SK-N-SH (cell line): ENCODE measurements at regions not wholly inside any gene's neighbourhood (a gene's known extent, or its start where the extent isn't known, plus 50 kb on each side); places are given as distances from the start of the nearest gene placed in this dataset.

Experiments
- EZH2phosphoT487 ChIP-seq: fragments of 200-600 bp; sonication (generic); IDR thresholded peaks from 2 replicates; pipeline ENCODE4 v1.6.1; 2017; ENCODE audit warnings: low read depth, mixed run types, mild to moderate bottlenecking, antibody characterized with exemption, moderate library complexity, borderline replicate concordance
- FOXJ3 ChIP-seq: sonication (generic); formaldehyde crosslinking; IDR thresholded peaks from 2 replicates; pipeline ENCODE4 v1.5.1; 2020; ENCODE audit warnings: mild to moderate bottlenecking, missing genetic modification reagents
- GABPA ChIP-seq: IDR thresholded peaks from 2 replicates; pipeline ENCODE4 v1.4.0; 2012; ENCODE audit warnings: low read depth, mild to moderate bottlenecking
- JUND ChIP-seq: IDR thresholded peaks from 2 replicates; pipeline ENCODE4 v1.4.0; 2012
- MEF2A ChIP-seq: IDR thresholded peaks from 2 replicates; pipeline ENCODE4 v1.4.0; 2012; ENCODE audit warnings: low read depth, borderline replicate concordance
- MXI1 ChIP-seq: IDR thresholded peaks from 2 replicates; pipeline ENCODE4 v1.6.1; 2012; ENCODE audit warnings: mild to moderate bottlenecking, low read depth, low read length, improper control_type of control experiment
- POLR2AphosphoS5 ChIP-seq: IDR thresholded peaks from 2 replicates; pipeline ENCODE4 v1.6.1; 2012; ENCODE audit warnings: low read depth, low read length
- RCOR1 ChIP-seq: fragments of 150-350 bp; IDR thresholded peaks from 2 replicates; pipeline ENCODE4 v1.6.1; 2017; ENCODE audit warnings: antibody characterized with exemption, low read length
- RFX5 ChIP-seq: IDR thresholded peaks from 2 replicates; pipeline ENCODE4 v1.6.1; 2012; ENCODE audit warnings: mild to moderate bottlenecking, improper control_type of control experiment, low read length
- USF1 ChIP-seq: IDR thresholded peaks from 2 replicates; pipeline ENCODE4 v1.4.0; 2012; ENCODE audit warnings: low read depth, borderline replicate concordance
- TF ChIP-seq, protein P1 (sequence below): fragments of 200-600 bp; sonication (generic); IDR thresholded peaks from 2 replicates; pipeline ENCODE4 v1.6.1; 2017; ENCODE audit warnings: antibody characterized with exemption, mild to moderate bottlenecking, moderate library complexity
- TF ChIP-seq, protein P2 (sequence below): IDR thresholded peaks from 2 replicates; pipeline ENCODE4 v1.4.0; 2012; ENCODE audit warnings: low read depth

DNA sequence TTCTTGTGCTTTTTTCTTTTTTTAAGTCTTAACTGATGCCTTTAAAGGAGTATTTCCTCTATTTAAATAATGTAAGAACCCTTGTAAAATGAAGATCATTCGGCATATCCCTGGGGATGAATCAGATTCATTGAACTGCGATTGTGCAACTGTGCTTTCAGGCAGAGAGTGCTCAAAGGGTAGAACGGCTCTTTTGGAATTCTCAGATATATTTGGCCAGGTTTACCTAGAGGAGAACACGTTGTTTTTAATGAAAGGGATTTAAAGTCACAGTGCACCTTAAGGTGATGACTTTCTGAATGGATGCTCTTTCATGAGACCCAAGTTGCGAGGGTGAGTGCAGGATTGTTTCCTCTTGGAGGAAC is 51.6 kb upstream of the ELOVL6 start:
- TF ChIP-seq, protein P1, sequence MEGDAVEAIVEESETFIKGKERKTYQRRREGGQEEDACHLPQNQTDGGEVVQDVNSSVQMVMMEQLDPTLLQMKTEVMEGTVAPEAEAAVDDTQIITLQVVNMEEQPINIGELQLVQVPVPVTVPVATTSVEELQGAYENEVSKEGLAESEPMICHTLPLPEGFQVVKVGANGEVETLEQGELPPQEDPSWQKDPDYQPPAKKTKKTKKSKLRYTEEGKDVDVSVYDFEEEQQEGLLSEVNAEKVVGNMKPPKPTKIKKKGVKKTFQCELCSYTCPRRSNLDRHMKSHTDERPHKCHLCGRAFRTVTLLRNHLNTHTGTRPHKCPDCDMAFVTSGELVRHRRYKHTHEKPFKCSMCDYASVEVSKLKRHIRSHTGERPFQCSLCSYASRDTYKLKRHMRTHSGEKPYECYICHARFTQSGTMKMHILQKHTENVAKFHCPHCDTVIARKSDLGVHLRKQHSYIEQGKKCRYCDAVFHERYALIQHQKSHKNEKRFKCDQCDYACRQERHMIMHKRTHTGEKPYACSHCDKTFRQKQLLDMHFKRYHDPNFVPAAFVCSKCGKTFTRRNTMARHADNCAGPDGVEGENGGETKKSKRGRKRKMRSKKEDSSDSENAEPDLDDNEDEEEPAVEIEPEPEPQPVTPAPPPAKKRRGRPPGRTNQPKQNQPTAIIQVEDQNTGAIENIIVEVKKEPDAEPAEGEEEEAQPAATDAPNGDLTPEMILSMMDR: no peak
- TF ChIP-seq, protein P2, sequence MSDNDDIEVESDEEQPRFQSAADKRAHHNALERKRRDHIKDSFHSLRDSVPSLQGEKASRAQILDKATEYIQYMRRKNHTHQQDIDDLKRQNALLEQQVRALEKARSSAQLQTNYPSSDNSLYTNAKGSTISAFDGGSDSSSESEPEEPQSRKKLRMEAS: no peak
- TF ChIP-seq FOXJ3 (CRISPR knock-in tag) (no peak), RFX5 (no peak), MEF2A (no peak), EZH2phosphoT487 (no peak), RCOR1 (no peak), GABPA (no peak), POLR2AphosphoS5 (no peak), USF1 (no peak), MXI1 (no peak), JUND (no peak)
